ENCODE measurements at regions not wholly inside any gene's neighbourhood (a gene's known extent, or its start where the extent isn't known, plus 50 kb on each side); places are given as distances from the start of the nearest gene placed in this dataset.
"Not testable (repeated sequence)": the region's sequence is repeated elsewhere in the genome, so short reads cannot be mapped to it uniquely, and the experiment has no call there.

- Histone ChIP-seq H3K79me2 (ENCODE audit: insufficient read depth, low read depth, low read length) (no peaks in the 10 kb centered on the region), H3K36me3 (ENCODE audit: insufficient read depth, low read length) (no peaks in the 10 kb centered on the region), H3K9me2 (ENCODE audit: insufficient read depth, low read length) (no peaks in the 10 kb centered on the region), H3K4me1 (ENCODE audit: insufficient read depth, low read length, poor library complexity, severe bottlenecking) (no peaks in the 10 kb centered on the region), H3K27ac (ENCODE audit: low read depth, low read length, poor library complexity, severe bottlenecking) (no peak overlapping the region), H3K9me3 (ENCODE audit: low read length) (no peaks in the 10 kb centered on the region), H3K4me2 (ENCODE audit: low read length) (no peak overlapping the region), H3K4me3 (ENCODE audit: low read depth, low read length, poor library complexity, severe bottlenecking) (no peak overlapping the region), H4K20me1 (ENCODE audit: insufficient read depth, low read length) (no peaks in the 10 kb centered on the region), H2AFZ (ENCODE audit: low read length) (no peak overlapping the region)
- intact Hi-C loops (cut with micrococcal nuclease; ENCODE audit: unreplicated experiment) = no loop called here
- ChIA-PET CTCF (ENCODE audit: unreplicated experiment) (no interaction called here), POLR2A (no interaction called here)
- no TSS peak for BruUV-seq (replicated peaks)
- DNase-seq (ENCODE audit: low spot score) = no peak
- no peak for TF ChIP-seq CTCF (conservative IDR thresholded peaks at IDR 0.05; ENCODE audit: low read length)
Observed at GRCh38 chrX:56932653-56933339, 62.5 kb downstream of the SPIN3 start.

DNA sequence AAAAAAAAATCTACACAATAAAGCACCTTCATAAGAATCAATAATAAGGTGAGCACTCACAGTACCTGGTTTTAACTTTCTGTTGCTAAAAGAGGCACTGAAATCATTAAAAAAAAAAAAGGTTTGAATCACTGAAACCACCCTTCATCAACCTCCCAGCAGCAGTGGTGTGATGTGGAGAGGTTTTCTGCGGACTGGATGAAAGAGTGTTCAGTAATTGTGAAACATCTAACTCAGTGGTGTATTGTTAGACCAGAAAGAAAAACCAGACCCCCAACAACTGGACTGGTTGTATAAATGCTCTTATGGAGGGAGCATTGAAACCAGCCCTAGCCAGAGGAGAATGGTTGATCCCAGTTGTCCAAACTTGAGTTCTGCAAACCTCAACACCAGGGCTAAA is 63.2 kb downstream of the SPIN3 start:
- ChIA-PET POLR2A (interaction anchor here (0.7 kb wide), 1 partner anchor 27 kb away, joined by 3 read pairs; no protein-coding TSS in a partner anchor), CTCF (ENCODE audit: unreplicated experiment) (no interaction called here)
- Histone ChIP-seq H3K79me2 (ENCODE audit: insufficient read depth, low read depth, low read length) (no peaks in the 10 kb centered on the region), H3K9me3 (ENCODE audit: low read length) (no peaks in the 10 kb centered on the region), H3K4me2 (ENCODE audit: low read length) (no peak overlapping the region), H2AFZ (ENCODE audit: low read length) (no peak overlapping the region), H3K4me3 (ENCODE audit: low read depth, low read length, poor library complexity, severe bottlenecking) (no peak overlapping the region), H3K4me1 (ENCODE audit: insufficient read depth, low read length, poor library complexity, severe bottlenecking) (no peaks in the 10 kb centered on the region), H3K9me2 (ENCODE audit: insufficient read depth, low read length) (no peaks in the 10 kb centered on the region), H3K27ac (ENCODE audit: low read depth, low read length, poor library complexity, severe bottlenecking) (no peak overlapping the region), H3K36me3 (ENCODE audit: insufficient read depth, low read length) (no peaks in the 10 kb centered on the region), H4K20me1 (ENCODE audit: insufficient read depth, low read length) (no peaks in the 10 kb centered on the region)
- intact Hi-C loops (cut with micrococcal nuclease; ENCODE audit: unreplicated experiment) = no loop called here
- no peak for DNase-seq (ENCODE audit: low spot score)
- BruUV-seq (replicated peaks) = no TSS peak
- no peak for TF ChIP-seq EZH2phosphoT487 (IDR thresholded peaks at IDR 0.05; ENCODE audit: borderline replicate concordance, low read depth, low read length)
- TF ChIP-seq CTCF (conservative IDR thresholded peaks at IDR 0.05; ENCODE audit: low read length) = no peak

DNA sequence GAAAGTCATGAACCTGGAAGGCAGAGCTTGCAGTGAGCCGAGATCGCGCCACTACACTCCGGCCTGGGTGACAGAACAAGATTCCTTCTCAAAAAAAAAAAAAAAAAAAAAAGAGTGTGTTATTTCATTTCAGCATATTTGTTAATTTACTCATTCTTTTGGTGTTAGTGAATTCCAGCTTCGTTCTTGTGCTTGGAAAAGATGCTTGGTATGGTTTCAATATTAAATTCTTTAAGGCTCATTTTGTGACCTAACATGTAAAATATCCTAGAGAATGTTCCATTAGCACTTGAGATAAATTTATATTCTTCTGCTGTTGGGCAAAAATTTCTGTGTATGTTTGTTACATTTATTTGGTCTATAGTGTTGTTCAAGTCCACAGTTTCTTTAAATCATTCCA is 66.8 kb downstream of the SPIN3 start:
- POLR2A ChIA-PET = interaction anchor here (0.7 kb wide), 1 partner anchor 67 kb away, joined by 3 read pairs; no protein-coding TSS in a partner anchor
- no peaks in the 10 kb centered on the region for H3K79me2 ChIP-seq (ENCODE audit: insufficient read depth, low read depth, low read length)
- TF ChIP-seq EZH2phosphoT487 (IDR thresholded peaks at IDR 0.05; ENCODE audit: borderline replicate concordance, low read depth, low read length) (no peak), CTCF (conservative IDR thresholded peaks at IDR 0.05; ENCODE audit: low read length) (no peak)
- no peak overlapping the region for H3K27ac ChIP-seq (ENCODE audit: low read depth, low read length, poor library complexity, severe bottlenecking)
- no peak overlapping the region for H3K4me2 ChIP-seq (ENCODE audit: low read length)
- no peaks in the 10 kb centered on the region for H3K4me1 ChIP-seq (ENCODE audit: insufficient read depth, low read length, poor library complexity, severe bottlenecking)
- no TSS peak for BruUV-seq (replicated peaks)
- no peaks in the 10 kb centered on the region for H4K20me1 ChIP-seq (ENCODE audit: insufficient read depth, low read length)
- CTCF ChIA-PET (ENCODE audit: unreplicated experiment) = no interaction called here
- H2AFZ ChIP-seq (ENCODE audit: low read length) = no peak overlapping the region
- no peaks in the 10 kb centered on the region for H3K9me2 ChIP-seq (ENCODE audit: insufficient read depth, low read length)
- H3K9me3 ChIP-seq (ENCODE audit: low read length) = no peaks in the 10 kb centered on the region
- no peak for DNase-seq (ENCODE audit: low spot score)
- no peaks in the 10 kb centered on the region for H3K36me3 ChIP-seq (ENCODE audit: insufficient read depth, low read length)
- intact Hi-C loops (cut with micrococcal nuclease; ENCODE audit: unreplicated experiment) = no loop called here
- no peak overlapping the region for H3K4me3 ChIP-seq (ENCODE audit: low read depth, low read length, poor library complexity, severe bottlenecking)

DNA sequence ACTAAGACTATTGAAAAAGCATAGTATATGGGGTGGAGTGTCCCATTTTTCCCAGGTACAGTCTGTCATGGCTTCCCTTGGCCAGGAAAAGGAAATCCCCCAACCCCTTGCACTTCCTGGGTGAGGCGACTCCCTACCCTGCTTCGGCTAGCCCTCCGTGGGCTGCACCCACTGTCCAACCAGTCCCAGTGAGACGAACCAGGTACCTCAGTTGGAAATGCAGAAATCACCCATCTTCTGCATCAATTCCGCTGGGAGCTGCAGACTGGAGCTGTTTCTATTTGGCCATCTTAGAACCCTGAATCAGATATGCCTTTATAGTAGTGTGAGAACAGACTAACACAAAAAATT is 74.4 kb downstream of the SPIN3 start:
- H3K79me2 ChIP-seq (ENCODE audit: insufficient read depth, low read depth, low read length); H4K20me1 ChIP-seq (ENCODE audit: insufficient read depth, low read length); H3K27ac ChIP-seq (ENCODE audit: low read depth, low read length, poor library complexity, severe bottlenecking); H3K4me2 ChIP-seq (ENCODE audit: low read length); H3K9me2 ChIP-seq (ENCODE audit: insufficient read depth, low read length); CTCF ChIA-PET (ENCODE audit: unreplicated experiment); H2AFZ ChIP-seq (ENCODE audit: low read length); H3K36me3 ChIP-seq (ENCODE audit: insufficient read depth, low read length); DNase-seq (ENCODE audit: low spot score); H3K9me3 ChIP-seq (ENCODE audit: low read length); POLR2A ChIA-PET; H3K4me3 ChIP-seq (ENCODE audit: low read depth, low read length, poor library complexity, severe bottlenecking); intact Hi-C loops (cut with micrococcal nuclease; ENCODE audit: unreplicated experiment); H3K4me1 ChIP-seq (ENCODE audit: insufficient read depth, low read length, poor library complexity, severe bottlenecking); BruUV-seq (replicated peaks): not testable (repeated sequence)

Data from OCI-LY7 (cell line).